B cell (primary cell): ENCODE measurements at regions not wholly inside any gene's neighbourhood (a gene's known extent, or its start where the extent isn't known, plus 50 kb on each side); places are given as distances from the start of the nearest gene placed in this dataset.
A peak's percentile ranks its signal among the peaks of the same experiment; 100 is the strongest.

Experiments
- ATAC-seq: fragments of 200-7000 bp; cut with Tn5 transposase; one replicate; pipeline ENCODE4 v1.10.0; 2021; ENCODE audit warnings: low read depth, mild to moderate bottlenecking, moderate number of reproducible peaks, moderate library complexity
- CTCF ChIA-PET: fragments of 350-600 bp; sonication (Branson Sonifier 250); formaldehyde crosslinking; loops from one replicate; lab custom pipeline; 2021; ENCODE audit warnings: antibody characterized with exemption, inconsistent platforms; lab: Charles Lee
- POLR2A ChIA-PET: fragments of 350-600 bp; sonication (Branson Sonifier 250); formaldehyde crosslinking; loops from one replicate; lab custom pipeline; 2021; ENCODE audit warnings: antibody characterized with exemption; lab: Charles Lee
- DNase-seq: peaks from one replicate; pipeline ENCODE4 v3.0.0; 2013
- H2AFZ ChIP-seq: 2 replicates; pipeline ENCODE4 v1.6.1; 2012; ENCODE audit warnings: mild to moderate bottlenecking, low read depth, low read length; ENCODE audit not compliant: insufficient read depth, poor library complexity, severe bottlenecking
- H3K27ac ChIP-seq, 2 donors: 1 replicate in 1 of 2; 2 replicates in 1 of 2; pipeline ENCODE4 v1.5.1; 2012 to 2013; ENCODE audit warnings: low read length in 2 of 2, mild to moderate bottlenecking in 2 of 2, moderate library complexity in 1 of 2
- H3K27me3 ChIP-seq, 4 experiments: fragments of 200-600 bp in 1 of 4; sonication (generic) in 1 of 4; replicated peaks in 1 of 4; 1 replicate in 2 of 4; 2 replicates in 2 of 4; pipeline versions ENCODE4 v1.6.1 to v1.7.0; 2013 to 2016; ENCODE audit warnings: low read length in 3 of 4, mild to moderate bottlenecking in 2 of 4, mixed read lengths in 1 of 4, moderate library complexity in 1 of 4; ENCODE audit not compliant: insufficient read depth in 4 of 4, control insufficient read depth in 3 of 4; ENCODE audit errors: control extremely low read depth in 1 of 4
- H3K36me3 ChIP-seq, 2 experiments: replicated peaks in 1 of 2; 1 replicate in 1 of 2; 2 replicates in 1 of 2; pipeline versions ENCODE4 v1.6.1 to v1.7.1; 2013; ENCODE audit warnings: low read length in 1 of 2; ENCODE audit not compliant: insufficient read depth in 2 of 2, control insufficient read depth in 1 of 2; ENCODE audit errors: control extremely low read depth in 1 of 2, extremely low read depth in 1 of 2
- H3K4me1 ChIP-seq, 2 donors: fragments of 200-600 bp in 1 of 2; sonication (generic) in 1 of 2; 1 replicate in 1 of 2; 2 replicates in 1 of 2; pipeline versions ENCODE4 v1.5.1 to v1.6.1; 2013 to 2017; ENCODE audit warnings: low read length in 2 of 2; ENCODE audit not compliant: control insufficient read depth in 2 of 2, insufficient read depth in 2 of 2
- H3K4me2 ChIP-seq: replicated peaks from 2 replicates; pipeline ENCODE3; 2012; ENCODE audit warnings: mild to moderate bottlenecking, low read depth, low read length; ENCODE audit not compliant: poor library complexity, severe bottlenecking
- H3K4me3 ChIP-seq, 5 experiments: fragments of 200-600 bp in 1 of 5; sonication (generic) in 1 of 5; 1 replicate in 3 of 5; 2 replicates in 2 of 5; pipeline versions ENCODE4 v1.5.1 to v1.7.0; 2011 to 2016; ENCODE audit warnings: low read length in 4 of 5, mild to moderate bottlenecking in 4 of 5, low read depth in 2 of 5, control low read depth in 1 of 5, moderate library complexity in 1 of 5; ENCODE audit not compliant: insufficient read depth in 1 of 5; ENCODE audit errors: control extremely low read depth in 1 of 5, extremely low read depth in 1 of 5
- H3K79me2 ChIP-seq: fragments of 200-600 bp; sonication (generic); one replicate; pipeline ENCODE4 v1.6.0; 2016; ENCODE audit warnings: low read length; ENCODE audit not compliant: control insufficient read depth, insufficient read depth
- H3K9ac ChIP-seq: fragments of 200-600 bp; sonication (generic); 2 replicates; pipeline ENCODE4 v1.6.1; 2017; ENCODE audit warnings: mild to moderate bottlenecking, low read length, moderate library complexity
- H3K9me3 ChIP-seq, 3 donors: one replicate each; pipeline versions ENCODE4 v1.6.1 to v1.7.1; 2013; ENCODE audit warnings: low read length in 2 of 3; ENCODE audit not compliant: control insufficient read depth in 2 of 3, insufficient read depth in 1 of 3; ENCODE audit errors: control extremely low read depth in 1 of 3
- H4K20me1 ChIP-seq: 2 replicates; pipeline ENCODE4 v1.6.0; 2012; ENCODE audit warnings: mild to moderate bottlenecking, low read length; ENCODE audit not compliant: insufficient read depth, control insufficient read depth, poor library complexity, severe bottlenecking
- H3K27ac Mint-ChIP-seq: one replicate; pipeline ENCODE4 v1.8.0; 2021; ENCODE audit warnings: mixed read lengths
- H3K27me3 Mint-ChIP-seq: one replicate; pipeline ENCODE4 v1.8.0; 2021; ENCODE audit warnings: mixed read lengths
- H3K4me1 Mint-ChIP-seq: one replicate; pipeline ENCODE4 v1.8.0; 2021; ENCODE audit warnings: mixed read lengths
- H3K4me3 Mint-ChIP-seq: one replicate; pipeline ENCODE4 v1.8.0; 2021; ENCODE audit warnings: mixed read lengths
- H3K9me3 Mint-ChIP-seq: one replicate; pipeline ENCODE4 v1.8.0; 2022; ENCODE audit warnings: mixed read lengths; ENCODE audit not compliant: insufficient read depth
- CTCF ChIP-seq: fragments of 200-600 bp; IDR thresholded peaks from one replicate; pipeline ENCODE4 v1.8.0; 2022; ENCODE audit warnings: antibody characterized with exemption, mild to moderate bottlenecking
- EZH2 ChIP-seq: IDR thresholded peaks from 2 replicates; pipeline ENCODE4 v1.6.1; 2012; ENCODE audit warnings: borderline replicate concordance, low read depth, mild to moderate bottlenecking, moderate library complexity, low read length; ENCODE audit not compliant: insufficient read depth, poor library complexity, severe bottlenecking
- WGBS: methylation state at CpG from one replicate; pipeline ENCODE4 v1.1.5; 2013; ENCODE audit warnings: missing lambda C conversion rate; ENCODE audit not compliant: insufficient coverage; 5-methylcytosine and 5-hydroxymethylcytosine counted together
- intact Hi-C: fragments of 100-400 bp; cut with micrococcal nuclease; formaldehyde crosslinking; loops from one replicate; pipeline ENCODE4 v1.10.0; 2022

DNA sequence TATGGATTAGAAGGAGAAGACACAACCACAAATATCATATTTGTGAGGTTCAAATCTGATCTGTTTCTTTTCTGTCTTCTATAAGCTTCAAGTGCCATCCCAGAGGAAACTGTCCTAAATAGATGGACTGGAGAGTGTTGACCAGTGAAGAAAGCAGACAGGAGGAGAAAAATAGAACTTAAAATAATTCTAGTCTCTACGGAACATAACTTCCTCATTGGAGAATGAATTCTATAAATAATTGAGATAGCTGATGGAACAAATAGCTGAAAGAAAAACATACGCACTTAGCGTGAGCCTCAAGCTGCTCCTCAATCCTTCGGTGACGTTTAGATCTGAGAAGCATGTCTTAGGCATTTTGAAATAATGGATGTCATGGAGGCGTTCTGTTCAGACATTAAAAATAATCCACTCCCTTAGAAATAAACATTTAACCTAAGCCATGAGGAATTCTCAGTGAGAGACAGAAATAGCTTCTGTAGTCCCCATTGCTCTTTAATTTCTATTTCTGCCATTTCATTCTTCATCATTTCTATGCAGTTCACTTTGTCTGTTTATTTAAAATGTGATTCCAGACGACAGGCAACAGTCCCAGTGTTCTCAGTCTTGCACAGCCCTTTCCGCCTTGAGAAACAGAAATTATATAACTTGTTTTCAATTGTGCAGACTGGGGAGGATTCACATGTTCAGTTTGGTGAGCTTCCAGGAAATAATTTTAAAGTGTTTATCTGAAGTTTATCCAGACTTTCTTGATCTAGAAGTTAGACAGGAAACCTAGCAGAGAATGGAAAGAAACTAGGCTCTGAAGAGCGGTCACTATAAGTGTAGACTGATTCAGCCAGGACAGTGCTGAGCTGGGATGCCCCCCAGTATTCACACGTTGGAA, 97.3 kb downstream of the NR1D2 start:
- ATAC-seq (no peak), DNase-seq (no peak)
- no peaks in the 10 kb centered on the region for H3K4me1 ChIP-seq
- H4K20me1 ChIP-seq = no peaks in the 10 kb centered on the region
- H3K4me2 ChIP-seq = no peak overlapping the region
- H3K79me2 ChIP-seq = no peaks in the 10 kb centered on the region
- no peak for TF ChIP-seq EZH2
- TF ChIP-seq CTCF = no peak
- H3K4me3 ChIP-seq = no peak overlapping the region
- H3K27ac ChIP-seq = no peak overlapping the region
- H2AFZ ChIP-seq = no peak overlapping the region
- ChIA-PET CTCF (no interaction called here), POLR2A (no interaction called here)
- peaks cover 2% of the 10 kb centered on the region for H3K4me1 Mint-ChIP-seq
- intact Hi-C loops = no loop called here
- H3K27me3 Mint-ChIP-seq = peaks cover 6% of the 10 kb centered on the region
- H3K9ac ChIP-seq = no peak overlapping the region
- no peak overlapping the region for H3K4me3 Mint-ChIP-seq
- H3K9me3 ChIP-seq = no peaks in the 10 kb centered on the region
- H3K9me3 Mint-ChIP-seq = no peaks in the 10 kb centered on the region
- H3K27ac Mint-ChIP-seq = no peak overlapping the region
- no peaks in the 10 kb centered on the region for H3K27me3 ChIP-seq
- WGBS = 66% methylated on average over 4 of the region's 10 CpGs
- H3K36me3 ChIP-seq = no peaks in the 10 kb centered on the region

- no peaks in the 10 kb centered on the region for H3K9me3 Mint-ChIP-seq
- TF ChIP-seq EZH2 = no peak
- ATAC-seq = no peak
Observed at GRCh38 chr3:24043168-24043567, 98.1 kb downstream of the NR1D2 start.

More at GRCh38 chr3:24043168-24043567, 98.1 kb downstream of the NR1D2 start:
- Histone ChIP-seq H3K9ac (no peak overlapping the region), H3K4me3 (no peak overlapping the region), H3K27me3 (no peaks in the 10 kb centered on the region), H3K79me2 (no peaks in the 10 kb centered on the region), H3K4me1 (no peaks in the 10 kb centered on the region), H4K20me1 (no peaks in the 10 kb centered on the region), H2AFZ (no peak overlapping the region), H3K4me2 (no peak overlapping the region), H3K36me3 (no peaks in the 10 kb centered on the region), H3K27ac (no peak overlapping the region), H3K9me3 (no peaks in the 10 kb centered on the region)
- Mint-ChIP-seq H3K4me3 (no peak overlapping the region), H3K27ac (no peak overlapping the region), H3K27me3 (peaks cover 6% of the 10 kb centered on the region), H3K4me1 (peaks cover 5% of the 10 kb centered on the region)
- 100% methylated on average over 1 of the region's 4 CpGs for WGBS
- intact Hi-C loops = no loop called here
- peak; percentile 7 for DNase-seq
- ChIA-PET CTCF (no interaction called here), POLR2A (no interaction called here)
